Forelimb muscle (tissue), 1 donor: ENCODE measurements at regions not wholly inside any gene's neighbourhood (a gene's known extent, or its start where the extent isn't known, plus 50 kb on each side); places are given as distances from the start of the nearest gene placed in this dataset.
A peak's percentile ranks its signal among the peaks of the same experiment; 100 is the strongest.
"Not testable (repeated sequence)": the region's sequence is repeated elsewhere in the genome, so short reads cannot be mapped to it uniquely, and the experiment has no call there.

ENCODE experiments used
- DNase-seq: peaks from one replicate; pipeline ENCODE4 v3.0.0-alpha.2; 2013; ENCODE audit warnings: low read depth

- DNase-seq: no peak
These were observed 511.7 kb upstream of the CDIN1 start for GRCh38 chr15:36067483-36068274.

GRCh38 chr15:36075333-36075732 lies 504.1 kb upstream of the CDIN1 start:
- DNase-seq: peak; percentile 20

- no peak for DNase-seq
These were observed 500.4 kb upstream of the CDIN1 start for GRCh38 chr15:36079021-36079420.

- DNase-seq: no peak
These were observed 498.7 kb upstream of the CDIN1 start for GRCh38 chr15:36080759-36081158.

GRCh38 chr15:36090286-36090946 lies 489.0 kb upstream of the CDIN1 start:
- no peak for DNase-seq

DNA sequence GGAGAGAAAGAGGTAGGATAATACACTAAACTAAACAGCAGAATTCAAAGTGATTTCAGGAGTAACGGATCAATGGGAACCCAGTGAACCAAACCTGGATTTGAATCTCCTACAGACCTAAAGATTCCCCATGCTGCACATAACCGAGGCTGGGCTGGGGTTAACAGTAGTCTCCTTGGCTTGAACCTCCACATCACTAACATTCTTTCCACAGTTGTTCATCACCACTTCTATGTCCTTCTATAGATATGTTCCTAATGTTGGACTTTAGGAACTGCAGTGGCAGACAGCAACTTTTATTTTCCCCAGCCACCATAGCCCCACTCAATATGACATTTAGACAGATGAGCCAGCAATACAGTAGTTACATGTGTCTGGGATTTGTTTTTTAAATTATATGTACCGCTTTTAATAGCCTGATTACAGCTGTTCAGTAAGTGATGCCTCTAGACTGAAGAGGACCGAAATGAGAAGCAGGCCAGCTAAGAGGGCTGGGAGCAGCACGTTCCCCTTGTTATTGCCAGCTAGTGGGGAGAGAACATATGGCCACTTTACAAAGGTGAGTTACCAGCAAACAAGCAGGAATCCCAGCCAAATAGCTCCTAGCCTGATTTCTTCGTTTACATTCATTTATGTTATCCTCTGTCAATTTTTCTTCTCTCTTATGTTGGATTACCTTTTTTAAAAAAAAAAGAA lies 472.6 kb upstream of the CDIN1 start:
- DNase-seq: no peak

DNA sequence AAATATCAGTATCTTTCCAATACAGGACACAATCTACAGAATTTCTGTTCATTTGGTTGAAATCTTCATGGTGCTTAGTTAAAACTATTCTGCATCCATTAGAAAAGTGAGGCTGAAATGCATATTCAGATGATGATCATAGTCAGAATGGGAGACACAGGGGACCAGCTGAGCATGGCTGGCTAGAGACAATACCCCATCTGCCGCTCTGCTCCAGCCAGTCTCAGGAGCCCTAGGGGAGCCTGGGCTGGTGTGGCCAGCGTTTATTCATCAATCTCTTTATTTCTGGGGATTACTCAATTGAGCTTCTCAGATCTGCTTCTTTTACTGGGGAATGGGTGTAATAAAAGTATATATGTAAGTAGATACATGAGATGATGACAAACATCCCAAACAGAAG lies 470.9 kb upstream of the CDIN1 start:
- no peak for DNase-seq

DNA sequence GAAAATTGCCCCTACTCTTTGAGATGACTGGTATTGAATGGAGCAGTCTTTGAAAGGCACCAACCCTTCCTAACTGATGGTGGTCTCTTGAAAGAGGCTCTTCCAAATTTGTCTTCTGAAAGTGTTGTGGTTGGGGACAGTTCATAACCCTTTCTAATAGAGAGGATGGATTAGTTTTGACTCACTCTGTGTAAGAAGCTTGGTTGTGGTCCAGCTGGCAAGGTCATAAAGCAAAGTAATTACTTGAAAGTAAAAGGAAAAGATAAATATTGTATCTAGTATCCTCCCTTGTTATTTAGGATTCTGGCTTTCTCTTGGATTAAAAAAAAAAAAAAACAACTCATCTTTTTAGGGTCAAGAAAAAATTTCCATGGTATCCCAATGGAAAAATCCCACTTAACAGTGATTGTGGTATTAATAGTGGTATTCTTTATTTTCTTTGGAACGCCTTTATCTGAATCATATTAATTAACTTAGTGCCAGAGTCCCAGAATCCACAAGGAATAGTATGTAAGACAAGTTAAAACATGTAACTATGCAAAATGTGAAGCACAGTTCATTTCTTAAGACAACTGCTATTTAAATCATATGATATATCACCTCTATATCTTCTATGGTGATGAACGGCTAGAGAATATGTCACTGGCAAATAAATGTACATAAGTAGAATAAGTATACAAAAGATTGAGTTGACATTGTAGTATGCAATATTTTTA lies 469.3 kb upstream of the CDIN1 start:
- DNase-seq: no peak

DNA sequence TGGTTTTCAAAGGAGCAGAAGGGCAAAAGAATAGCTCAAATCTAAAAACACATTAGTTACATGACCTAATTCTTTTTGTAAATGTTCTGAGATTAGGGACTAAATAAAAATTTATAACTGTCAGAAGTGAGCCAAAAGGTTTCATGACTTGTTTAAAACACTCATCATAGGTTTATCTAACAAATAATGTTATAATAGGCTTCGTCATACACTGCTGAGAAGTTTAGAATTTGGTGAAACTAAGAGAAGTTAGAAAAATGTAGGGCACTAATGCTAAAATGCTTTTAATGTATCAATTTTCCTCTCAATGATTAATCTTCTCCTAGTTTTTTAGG lies 468.8 kb upstream of the CDIN1 start:
- no peak for DNase-seq

DNA sequence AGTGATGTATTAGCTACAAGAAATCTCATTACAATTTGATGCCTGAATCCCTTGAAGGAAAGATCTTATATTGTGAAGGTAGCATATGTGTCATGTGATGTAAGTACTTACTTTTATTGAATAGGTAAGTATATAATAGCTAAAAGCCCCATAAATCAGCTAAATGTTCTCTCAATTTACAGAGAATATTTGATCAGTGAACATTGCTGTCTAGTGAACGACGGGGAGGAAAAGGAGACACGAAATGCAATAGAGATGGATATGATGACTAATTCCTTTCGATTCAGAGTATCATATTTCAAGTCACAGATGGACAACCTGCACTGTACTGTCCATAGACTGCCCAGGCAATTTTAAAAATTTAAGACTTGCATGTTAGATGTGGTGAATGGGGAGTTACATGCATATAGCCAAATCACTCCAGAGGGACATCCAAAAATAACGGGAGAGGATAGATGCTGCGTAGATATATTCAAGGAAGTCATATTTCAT lies 462.1 kb upstream of the CDIN1 start:
- DNase-seq: no peak

GRCh38 chr15:36126194-36126593 lies 453.2 kb upstream of the CDIN1 start:
- DNase-seq: no peak

DNA sequence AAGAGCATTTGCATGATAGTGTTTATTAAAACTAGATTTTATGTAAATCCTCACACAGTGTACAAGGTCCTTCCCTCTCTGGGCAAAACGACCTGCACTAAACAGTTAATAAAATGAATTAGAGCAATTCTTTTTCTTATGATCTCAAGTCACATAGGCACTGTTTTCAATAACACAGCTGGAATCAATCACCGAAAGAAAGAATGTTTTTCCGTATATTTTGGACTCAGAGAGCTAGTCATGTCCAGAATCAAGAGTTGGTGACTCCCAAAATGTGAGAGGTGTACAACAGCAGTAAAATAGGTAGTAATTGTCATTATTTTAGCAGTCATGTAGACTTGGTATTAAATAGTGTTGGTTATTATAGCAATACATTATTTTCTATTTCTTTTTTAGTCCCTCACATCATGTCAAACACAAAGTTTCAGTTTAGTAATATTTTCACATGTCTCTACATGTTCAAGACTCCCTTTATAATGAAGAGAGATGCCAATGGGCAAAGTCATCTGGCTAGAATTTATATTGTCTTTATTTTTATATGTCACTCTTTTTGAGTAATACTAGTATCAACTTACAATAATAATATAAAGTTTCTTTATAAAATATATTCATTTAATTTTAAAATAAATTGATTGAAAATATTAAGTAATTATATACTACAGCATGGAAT lies 448.6 kb upstream of the CDIN1 start:
- no peak for DNase-seq

DNA sequence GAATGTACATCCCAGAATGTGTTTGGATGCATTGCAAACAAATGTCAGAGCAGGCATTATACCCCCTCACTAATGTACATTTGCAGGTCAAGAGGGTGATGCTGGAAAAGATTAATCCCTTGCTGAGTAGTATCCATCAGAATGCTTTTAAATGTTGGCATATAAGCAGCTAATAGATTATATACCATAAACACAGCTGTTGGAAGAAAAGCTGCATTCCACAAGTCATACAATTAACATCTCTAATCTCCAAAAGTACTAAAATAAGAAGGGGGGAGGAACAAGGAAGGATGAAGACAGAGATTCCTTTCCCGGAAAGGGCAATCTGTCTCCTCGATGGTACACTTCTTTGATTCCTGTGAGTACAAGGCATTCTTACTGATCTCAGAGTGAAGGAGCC lies 445.7 kb upstream of the CDIN1 start:
- DNase-seq: no peak

DNA sequence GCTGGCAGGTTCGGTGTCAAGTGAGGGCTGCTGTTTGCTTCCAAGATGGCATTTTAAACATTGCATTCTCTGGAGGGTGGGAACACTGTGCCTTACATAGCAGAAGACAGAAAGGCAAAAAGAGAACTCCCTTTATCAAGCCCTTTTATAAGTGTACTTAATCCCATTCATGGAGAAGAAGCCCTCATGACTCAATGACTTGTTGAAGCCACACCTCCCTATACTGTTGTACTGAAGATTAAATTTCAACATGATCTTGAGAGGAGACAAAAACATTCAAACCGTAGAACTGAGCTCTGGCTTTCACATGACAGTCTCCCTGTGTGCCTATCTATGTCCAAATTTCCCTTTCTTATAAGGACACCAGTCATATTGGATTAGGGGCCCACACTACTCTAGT lies 443.4 kb upstream of the CDIN1 start:
- no peak for DNase-seq

DNA sequence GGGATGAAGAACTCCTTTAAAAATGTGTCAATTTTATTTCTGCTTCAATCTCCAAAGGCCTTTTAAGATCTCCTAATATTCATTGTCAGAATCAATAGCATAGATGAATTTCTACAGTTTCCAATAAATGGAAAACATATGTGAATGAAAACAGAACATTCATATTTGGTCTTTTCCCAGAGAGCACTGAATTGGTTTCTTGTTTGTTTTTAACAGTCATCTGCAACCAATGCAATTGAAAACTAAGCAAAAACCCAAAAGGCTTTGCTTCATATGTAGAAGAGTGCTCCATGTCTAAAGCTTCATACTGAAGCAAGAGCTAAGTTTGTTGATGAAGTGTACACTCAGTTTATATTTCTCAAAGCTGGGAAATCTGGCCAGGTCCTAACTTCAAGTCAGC lies 426.5 kb upstream of the CDIN1 start:
- DNase-seq: no peak

DNA sequence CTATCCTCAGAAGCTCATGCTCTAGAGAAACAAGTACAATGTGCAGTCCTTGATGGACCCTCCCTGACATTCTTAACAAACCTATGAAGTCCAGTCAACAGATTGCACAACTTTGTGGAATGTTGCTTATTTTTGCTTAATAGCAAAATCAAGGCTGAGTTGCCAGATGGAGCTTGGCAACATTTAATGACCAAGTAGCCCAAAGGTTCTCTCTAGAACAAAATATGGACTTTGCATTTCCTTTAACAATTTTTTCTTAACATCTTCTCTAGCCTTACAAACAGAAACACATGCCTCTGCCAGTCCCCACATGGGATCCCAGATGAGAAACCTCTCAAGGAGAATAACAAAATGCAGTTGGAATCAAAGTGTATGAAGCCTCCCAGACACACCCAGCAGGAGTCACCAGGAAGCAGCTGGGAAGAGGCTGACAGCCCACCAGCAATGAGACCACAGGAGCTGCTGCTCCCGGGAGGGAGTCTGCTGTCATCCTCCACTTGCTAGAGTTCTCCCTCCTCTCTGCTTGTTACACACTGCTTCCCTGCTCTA lies 422.5 kb upstream of the CDIN1 start:
- DNase-seq: no peak

GRCh38 chr15:36160351-36160750 lies 419.1 kb upstream of the CDIN1 start:
- no peak for DNase-seq

DNA sequence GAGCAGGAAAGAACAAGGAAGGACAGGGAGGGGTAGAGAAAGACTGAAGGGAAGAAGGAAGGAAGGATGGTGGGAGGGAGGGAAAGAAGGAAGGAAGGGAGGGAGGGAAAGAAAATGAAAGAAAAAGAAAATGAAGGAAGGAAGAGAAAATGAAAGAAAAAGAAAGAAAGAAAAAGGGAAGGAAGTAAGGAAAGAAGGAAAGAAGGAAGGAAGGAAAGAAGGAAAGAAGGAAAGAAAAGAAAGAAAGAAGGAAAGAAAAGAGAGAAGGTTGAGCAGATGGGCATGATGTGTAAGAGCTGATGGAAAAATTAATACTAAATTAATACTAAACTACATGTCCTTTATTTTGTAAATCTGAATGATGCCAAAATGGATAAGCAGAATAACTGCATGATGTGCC lies 418.3 kb upstream of the CDIN1 start:
- no peak for DNase-seq

DNA sequence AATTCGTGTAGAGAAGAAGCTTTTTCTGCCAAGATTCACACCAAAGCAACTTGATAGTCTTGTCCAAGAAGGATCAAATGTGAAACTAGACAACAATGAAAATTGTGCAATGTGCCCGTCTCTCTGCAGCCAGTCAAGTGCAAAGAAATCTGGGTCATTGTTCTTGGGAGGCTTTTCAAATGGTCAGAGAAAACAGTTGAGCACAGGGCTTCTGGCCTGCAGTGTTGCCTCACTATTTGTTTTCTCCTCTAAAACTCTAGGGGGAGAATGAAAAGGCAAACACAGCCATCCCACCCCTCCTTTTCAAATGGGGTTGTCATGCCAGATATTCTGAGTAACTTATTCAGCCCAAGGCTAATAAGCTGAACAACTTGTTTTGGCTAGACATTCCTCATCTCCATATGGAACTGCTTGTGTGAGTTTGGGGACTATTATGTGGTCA lies 417.6 kb upstream of the CDIN1 start:
- peak; percentile 64 for DNase-seq

DNA sequence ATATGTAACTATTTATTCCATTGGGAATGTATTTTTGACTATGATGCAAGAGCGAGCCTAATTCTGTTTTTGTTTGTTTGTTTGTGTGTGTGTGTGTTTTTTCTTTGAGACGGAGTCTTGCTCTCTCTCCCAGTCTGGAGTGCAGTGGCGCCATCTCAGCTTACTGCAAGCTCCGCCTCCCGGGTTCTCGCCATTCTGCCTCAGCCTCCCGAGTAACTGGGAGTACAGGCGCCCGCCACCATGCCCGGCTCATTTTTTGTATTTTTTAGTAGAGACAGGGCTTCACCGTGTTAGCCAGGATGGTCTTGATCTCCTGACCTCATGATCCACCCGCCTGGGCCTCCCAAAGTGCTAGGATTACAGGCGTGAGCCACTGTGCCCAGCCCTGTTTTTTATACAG lies 415.4 kb upstream of the CDIN1 start:
- DNase-seq: not testable (repeated sequence)

DNA sequence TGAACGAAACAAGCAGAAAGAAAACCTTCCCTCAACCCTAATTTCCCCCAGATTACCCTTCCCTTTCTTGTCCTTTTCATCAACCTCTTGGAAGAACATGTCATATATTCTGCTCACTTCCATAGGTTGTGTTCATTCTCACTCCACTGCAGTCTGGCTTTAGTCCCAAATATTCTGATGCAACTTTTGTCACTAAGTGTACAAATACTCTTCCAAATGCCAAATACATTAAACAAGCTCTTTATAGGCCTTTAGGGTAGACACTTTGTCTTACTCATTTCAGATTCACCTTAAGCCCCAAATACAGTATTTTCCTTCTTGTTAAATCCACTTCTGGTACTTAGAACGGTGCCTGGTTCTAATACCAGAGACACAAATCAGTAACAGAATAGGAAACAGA lies 406.5 kb upstream of the CDIN1 start:
- DNase-seq: no peak
